ENCODE measurements at regions not wholly inside any gene's neighbourhood (a gene's known extent, or its start where the extent isn't known, plus 50 kb on each side); places are given as distances from the start of the nearest gene placed in this dataset.

- no peak for TF ChIP-seq CTCF (IDR thresholded peaks at IDR 0.05; ENCODE audit: borderline replicate concordance, control extremely low read depth, extremely low read depth, insufficient read depth, missing control alignments)
- DNase-seq (ENCODE audit: low spot score) = no peak
- in situ Hi-C loops (cut with MboI; ENCODE audit: low sequenced_read_pairs, unreplicated experiment) = no loop called here
Observed at GRCh38 chr11:70869054-70869453, 383.3 kb downstream of the SHANK2 start.

DNA sequence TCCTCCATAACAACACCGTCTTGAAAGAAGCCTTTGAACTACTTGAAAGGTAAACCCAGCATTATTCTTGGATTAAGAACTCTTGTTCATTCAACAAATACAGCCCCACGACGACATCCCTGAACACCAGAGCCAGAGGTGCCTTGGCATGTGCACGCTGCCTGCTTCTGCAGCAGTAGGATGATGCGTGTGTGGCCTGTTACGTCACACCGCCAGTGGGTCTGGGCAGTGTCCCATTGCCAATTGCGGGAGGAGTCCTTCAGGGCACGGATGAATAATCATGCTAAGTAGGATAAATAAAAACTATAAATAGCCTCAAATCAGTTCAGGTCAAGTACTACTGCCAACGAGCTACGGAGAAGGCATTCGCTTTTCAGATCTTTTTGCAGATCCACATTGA is 380.5 kb downstream of the SHANK2 start:
- in situ Hi-C loops (cut with MboI; ENCODE audit: low sequenced_read_pairs, unreplicated experiment) = no loop called here
- no peak for DNase-seq (ENCODE audit: low spot score)
- TF ChIP-seq CTCF (IDR thresholded peaks at IDR 0.05; ENCODE audit: borderline replicate concordance, control extremely low read depth, extremely low read depth, insufficient read depth, missing control alignments) = no peak

DNA sequence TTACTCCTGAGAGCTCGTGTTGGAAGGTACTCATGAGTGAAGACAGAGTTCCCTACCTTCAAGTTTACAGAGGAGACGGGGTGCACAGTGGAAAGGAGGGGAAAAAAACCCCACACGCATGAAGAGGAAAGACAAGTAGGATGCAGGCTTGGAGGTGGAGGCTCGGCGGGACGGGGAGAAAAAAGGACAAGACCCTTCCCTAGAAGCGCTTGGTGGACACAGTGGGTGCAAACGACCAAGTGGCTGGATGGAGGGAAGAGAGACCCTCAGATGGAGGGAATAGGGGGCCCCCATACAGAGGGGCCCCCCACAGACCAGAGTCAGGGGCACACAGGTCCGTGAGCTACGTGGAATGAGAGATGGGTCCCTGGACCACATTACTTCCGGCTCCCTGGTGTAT is 380.1 kb downstream of the SHANK2 start:
- in situ Hi-C loops (cut with MboI; ENCODE audit: low sequenced_read_pairs, unreplicated experiment) = no loop called here
- DNase-seq (ENCODE audit: low spot score) = no peak
- no peak for TF ChIP-seq CTCF (IDR thresholded peaks at IDR 0.05; ENCODE audit: borderline replicate concordance, control extremely low read depth, extremely low read depth, insufficient read depth, missing control alignments)

DNA sequence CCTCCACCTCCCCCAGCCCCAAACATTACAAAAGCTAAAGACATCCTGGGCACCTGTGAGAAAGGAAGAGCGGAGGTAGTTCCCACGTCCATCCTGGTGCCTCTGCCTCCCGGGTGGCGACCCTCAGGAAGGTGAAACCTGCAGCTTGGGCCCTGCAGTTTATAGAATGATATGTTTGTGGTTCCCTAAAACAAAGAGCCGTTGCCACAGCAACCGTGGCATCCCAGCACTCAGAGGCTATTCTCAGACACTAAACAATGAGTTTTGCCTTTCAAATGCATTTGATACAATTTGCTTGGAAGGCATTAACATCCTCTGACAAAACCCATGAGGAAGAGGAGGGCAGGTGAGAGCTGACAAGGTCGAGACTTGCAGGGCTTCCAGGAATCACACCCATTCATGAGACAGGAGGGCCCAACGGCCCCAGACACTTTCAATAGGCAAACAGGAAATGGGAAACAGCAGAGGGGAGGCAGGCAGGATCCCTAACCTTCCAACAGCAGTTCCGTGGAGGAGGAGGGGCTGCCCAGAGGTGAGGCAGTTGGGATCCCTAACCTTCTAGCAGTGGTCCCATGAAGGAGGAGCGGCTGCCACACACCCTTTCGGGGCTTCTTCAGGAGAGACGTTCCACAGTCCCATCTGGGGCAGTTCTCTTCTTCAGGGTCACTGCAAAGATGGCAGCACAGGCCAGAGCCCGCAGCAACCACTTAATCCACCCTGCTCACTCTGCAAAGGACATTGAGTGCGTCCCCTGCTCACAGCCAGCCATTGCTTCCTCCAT is 379.2 kb downstream of the SHANK2 start:
- in situ Hi-C loops (cut with MboI; ENCODE audit: low sequenced_read_pairs, unreplicated experiment) = no loop called here
- no peak for DNase-seq (ENCODE audit: low spot score)
- TF ChIP-seq CTCF (IDR thresholded peaks at IDR 0.05; ENCODE audit: borderline replicate concordance, control extremely low read depth, extremely low read depth, insufficient read depth, missing control alignments) = no peak

DNA sequence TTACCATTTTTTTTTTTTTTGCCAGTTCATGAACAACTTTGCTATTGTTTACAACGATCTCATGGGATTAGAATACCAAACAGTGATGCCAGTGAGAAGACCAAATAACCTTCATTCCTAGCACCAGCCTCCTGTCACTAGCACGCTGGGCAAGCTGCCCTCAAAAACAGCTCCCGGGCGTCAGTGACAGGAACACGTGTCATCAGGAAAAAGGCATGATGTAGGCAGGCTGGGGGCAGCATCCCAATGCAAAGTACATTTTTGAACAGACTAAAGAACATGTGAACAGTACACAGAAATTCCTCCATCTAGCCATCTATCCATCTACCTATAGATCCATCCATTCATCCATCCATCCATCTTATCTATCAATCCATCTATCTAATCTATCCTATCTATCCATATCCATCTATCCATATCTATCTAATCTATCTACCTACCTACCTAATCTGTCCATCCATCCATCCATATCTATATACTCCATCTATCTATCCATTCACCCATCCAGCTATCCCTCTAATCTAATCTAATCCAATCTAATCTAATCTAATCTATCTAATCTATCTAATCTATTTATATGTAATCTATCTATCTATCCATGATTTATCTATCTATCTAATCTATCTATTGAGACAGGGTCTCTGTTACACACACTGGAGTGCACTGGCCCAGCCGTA is 378.5 kb downstream of the SHANK2 start:
- in situ Hi-C loops (cut with MboI; ENCODE audit: low sequenced_read_pairs, unreplicated experiment) = no loop called here
- TF ChIP-seq CTCF (IDR thresholded peaks at IDR 0.05; ENCODE audit: borderline replicate concordance, control extremely low read depth, extremely low read depth, insufficient read depth, missing control alignments) = no peak
- no peak for DNase-seq (ENCODE audit: low spot score)

DNA sequence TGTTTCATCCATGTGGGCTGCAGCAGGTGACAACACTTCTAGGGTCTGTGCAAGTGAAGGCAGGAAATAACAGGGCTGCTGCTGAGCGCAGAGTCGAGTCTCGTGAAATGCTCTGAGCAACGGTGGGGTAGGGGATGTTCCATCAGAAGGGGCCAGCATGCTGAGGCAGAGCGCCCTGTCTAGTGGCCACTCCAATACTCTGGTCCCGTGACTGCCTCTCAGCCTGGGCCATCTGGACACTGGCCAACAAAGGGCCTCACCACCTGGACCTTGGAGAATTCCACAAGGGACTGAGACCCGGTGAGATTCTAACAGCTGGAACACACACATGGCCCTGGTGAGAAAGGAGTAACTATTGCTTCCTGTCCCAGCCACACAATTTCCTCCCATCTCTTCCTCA is 375.7 kb downstream of the SHANK2 start:
- no peak for DNase-seq (ENCODE audit: low spot score)
- in situ Hi-C loops (cut with MboI; ENCODE audit: low sequenced_read_pairs, unreplicated experiment) = no loop called here
- TF ChIP-seq CTCF (IDR thresholded peaks at IDR 0.05; ENCODE audit: borderline replicate concordance, control extremely low read depth, extremely low read depth, insufficient read depth, missing control alignments) = no peak
